Fibroblast of peridontal ligament (primary cell): ENCODE measurements at regions not wholly inside any gene's neighbourhood (a gene's known extent, or its start where the extent isn't known, plus 50 kb on each side); places are given as distances from the start of the nearest gene placed in this dataset.
A peak's percentile ranks its signal among the peaks of the same experiment; 100 is the strongest.
"Not testable (repeated sequence)": the region's sequence is repeated elsewhere in the genome, so short reads cannot be mapped to it uniquely, and the experiment has no call there.

Experiments used
- DNase-seq: peaks from one replicate; pipeline ENCODE4 v3.0.0-alpha.2; 2010; ENCODE audit errors: extremely low read depth

DNA sequence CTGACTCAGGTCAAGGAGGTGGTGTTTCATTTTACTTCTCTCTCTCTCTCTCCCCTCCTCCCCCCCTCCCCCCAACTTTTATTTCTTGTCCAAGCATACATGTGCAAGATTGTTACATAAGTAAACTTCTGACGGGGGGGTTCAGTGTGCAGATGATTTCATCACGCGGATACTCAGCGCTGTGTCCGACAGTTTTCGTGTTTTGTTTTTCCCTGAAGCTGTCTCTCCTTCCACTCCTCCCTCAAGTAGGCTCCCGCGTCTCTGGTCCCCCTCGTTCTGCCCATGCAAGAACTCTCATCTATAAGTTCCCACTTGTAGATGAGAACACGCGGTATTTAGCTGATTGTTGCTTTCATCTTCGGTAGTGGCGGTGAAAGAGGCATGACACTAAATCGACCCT, 111.0 kb upstream of the ANKRD30BL start:
- DNase-seq = no peak

DNA sequence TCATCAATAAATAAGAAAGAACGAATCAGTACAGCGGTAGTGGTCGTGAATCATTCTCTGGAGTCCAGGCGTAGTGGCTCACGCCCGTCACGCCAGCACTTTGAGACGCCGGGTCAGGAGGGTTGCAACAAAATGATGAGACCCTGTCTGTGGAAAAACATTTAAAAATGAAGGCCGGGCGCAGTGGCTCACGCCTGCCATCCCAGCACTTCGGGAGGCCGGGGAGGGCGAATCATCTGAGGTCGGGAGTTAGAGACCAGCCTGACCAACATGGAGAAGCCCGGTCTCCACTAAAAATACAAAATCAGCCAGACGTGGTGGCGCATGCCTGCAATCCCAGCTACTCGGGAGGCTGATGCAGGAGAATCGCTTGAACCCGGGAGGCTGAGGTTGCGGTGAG, 111.8 kb upstream of the ANKRD30BL start:
- not testable (repeated sequence) for DNase-seq

DNA sequence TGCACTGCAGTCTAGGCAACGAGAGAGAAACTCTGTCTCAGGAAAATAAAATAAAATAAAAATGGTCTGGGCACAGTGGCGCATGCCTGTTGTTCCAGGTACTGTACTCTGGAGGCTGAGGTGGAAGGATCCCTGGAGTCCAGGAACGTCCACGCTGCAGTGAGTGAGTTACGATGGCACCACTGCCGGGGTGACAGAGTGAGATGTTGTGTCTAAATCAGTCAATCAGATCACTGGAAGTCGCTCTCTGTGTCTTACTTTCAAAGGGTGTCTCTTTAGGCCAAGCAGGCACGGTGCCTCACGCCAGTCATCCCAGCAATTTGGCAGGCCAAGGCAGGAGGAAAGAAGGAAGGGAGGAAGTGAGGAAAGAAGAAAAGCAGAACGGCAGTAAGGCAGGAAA, 112.2 kb upstream of the ANKRD30BL start:
- no peak for DNase-seq

DNA sequence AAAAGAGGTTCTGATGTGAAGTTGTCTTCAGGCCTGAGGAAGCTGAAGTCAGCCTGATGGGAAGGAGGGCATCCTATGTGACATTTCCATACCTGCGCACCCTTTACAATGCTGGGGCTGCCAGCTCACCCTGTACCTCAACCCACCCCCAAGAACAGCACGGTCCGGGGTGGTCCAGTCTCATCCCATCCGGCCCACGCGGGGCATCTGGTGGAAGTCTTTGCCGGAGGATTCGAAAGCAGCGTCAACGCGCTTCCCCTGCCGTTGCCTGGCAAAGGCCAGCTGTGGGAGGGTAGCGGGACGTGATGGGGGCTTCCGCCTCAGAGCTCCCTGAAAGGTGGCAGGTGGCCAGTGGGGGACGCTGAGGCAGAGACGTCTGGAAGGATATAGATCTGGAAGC, 113.6 kb upstream of the ANKRD30BL start:
- no peak for DNase-seq

DNA sequence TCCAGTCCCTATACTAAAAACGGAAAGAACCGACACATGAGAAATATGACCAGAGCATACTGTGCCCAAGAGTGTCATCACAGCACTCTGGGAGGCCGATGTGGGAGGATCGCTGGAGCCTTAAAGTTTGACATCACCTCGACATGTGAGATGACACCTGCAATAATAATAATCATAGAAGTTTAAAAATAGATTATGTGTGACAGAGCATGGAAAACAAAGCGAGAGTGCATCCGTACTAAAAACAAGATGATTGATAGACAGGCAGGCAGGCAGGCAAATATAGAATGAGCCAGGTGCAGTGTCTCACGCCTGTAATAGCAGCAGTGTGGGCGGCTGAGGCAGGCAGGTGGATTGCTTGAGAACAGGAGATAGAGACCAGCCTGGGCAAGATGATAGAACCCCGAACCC, 114.8 kb upstream of the ANKRD30BL start:
- DNase-seq = no peak

DNA sequence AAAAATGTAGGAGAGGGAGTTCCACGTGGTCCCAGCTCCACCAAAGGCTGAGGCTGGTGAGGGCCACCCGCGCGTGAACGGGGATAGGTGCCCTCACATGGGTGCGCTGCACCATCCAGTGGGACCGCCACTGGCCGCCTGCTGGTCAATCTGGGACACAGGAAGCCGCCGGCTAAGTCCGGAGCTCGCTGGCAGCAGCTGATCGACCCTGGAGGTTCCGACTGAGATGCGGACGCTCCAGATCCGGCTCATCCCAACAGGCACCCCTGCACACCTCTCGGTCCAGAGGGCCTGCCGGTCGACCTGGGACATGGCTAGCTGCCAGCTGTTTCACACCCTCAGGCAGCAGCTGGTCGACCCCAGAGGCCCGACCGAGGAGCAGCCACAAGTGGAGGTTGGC, 116.5 kb upstream of the ANKRD30BL start:
- no peak for DNase-seq

DNA sequence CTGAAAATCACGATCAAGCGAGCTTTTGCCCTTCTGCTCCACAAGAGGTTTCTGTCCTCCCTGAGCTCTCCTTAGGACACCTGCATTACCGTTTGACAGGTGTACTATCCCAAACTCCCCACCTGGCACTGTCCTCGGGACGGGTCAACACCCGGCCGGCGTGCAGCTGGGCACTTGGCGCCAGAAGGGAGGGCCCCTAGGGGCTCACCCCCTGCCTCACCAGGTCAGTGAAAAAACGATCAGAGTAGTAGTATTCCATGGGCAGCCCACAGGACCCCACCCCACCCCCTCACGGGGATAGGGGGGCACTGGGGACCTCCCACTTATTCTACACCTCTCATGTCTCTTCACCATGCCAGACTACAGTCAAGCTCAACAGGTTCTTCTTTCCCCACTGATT, 117.6 kb upstream of the ANKRD30BL start:
- no peak for DNase-seq

DNA sequence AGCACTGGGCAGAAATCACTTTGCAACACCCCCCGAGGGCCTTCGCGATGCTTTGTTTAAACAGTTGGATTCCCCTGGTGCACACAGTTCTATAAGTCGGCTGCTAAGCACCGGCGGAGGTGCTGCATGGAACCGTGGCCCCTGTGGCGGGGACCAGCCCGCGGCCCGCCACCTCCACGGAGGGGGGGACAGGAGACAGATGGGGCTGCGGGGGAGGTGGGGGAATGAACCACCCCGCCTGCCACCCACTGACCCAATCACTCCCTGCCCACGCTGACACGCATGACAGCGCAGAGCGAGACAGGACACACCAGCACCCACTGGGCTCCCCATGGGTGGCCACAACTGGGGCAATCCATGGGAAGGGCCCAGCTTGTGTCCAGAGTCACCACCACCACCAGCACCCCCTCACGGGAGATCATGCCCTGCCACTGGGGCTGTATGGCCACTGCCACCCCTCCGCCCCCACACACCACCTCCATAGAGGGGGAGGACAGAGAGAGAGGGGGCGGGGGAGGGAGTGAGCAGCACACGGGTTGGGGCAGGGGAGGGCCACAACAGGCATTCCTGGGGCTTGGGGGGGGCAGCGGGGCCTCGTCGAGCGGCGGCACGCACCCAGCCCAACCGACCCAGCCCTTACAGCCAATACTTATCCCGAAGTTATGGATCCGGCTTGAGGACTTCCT, 118.3 kb upstream of the ANKRD30BL start:
- no peak for DNase-seq

DNA sequence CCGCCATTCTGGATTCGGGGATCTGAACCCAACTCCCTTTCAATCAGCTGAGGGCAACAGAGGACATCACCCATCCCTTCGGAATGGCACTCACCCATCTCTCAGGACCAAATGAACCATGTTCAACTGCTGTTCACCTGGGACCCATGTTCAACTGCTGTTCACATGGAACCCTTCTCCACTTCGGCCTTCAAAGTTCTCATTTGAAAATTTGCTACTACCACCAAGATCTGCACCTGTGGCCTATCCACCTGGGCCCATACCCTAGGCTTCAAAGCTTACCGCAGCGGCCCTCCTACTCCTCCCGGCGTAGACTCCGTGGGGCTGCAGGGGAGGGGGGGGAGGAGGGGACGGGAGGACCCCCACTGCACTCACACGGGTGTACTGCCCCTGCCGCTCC, 119.2 kb upstream of the ANKRD30BL start:
- DNase-seq = no peak

DNA sequence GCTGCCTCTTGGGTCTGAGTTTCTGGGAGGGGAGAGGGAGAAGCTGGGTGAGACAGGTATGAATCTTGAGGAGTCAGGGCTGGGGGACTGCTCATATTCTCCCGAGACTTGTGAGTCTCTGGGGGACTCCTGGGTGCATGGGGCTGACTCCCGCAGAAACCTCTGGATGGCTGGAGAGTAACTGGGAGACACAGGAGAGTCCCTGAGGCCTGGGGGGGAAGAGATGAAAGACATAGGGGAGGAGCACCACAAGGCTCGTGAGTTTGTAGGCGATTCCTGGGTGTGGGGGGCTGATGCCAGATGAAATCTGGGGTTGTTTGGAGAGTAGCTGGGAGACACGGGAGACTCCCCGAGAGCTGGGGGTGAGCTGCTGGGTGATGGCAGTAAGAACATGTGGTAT, 120.4 kb upstream of the ANKRD30BL start:
- DNase-seq = not testable (repeated sequence)

DNA sequence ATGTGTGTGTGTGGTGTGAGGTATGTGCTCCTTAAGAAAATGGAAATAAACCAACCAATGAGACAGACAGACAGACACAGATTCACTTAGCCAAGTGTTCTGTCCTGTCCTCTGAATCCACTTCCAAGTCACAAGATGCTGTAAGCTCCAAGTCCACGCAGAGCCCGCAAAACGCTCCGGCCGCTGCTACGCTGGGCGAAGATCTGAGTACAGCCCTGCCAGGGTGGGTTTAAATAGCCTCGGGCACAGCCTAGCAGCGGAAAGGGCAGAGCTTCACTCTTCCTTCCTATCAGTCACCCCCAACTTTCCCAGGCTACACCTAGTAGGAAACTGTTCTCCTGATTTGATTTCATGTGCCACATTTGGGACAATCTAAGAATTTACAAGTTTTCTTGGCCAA, 121.2 kb upstream of the ANKRD30BL start:
- no peak for DNase-seq

DNA sequence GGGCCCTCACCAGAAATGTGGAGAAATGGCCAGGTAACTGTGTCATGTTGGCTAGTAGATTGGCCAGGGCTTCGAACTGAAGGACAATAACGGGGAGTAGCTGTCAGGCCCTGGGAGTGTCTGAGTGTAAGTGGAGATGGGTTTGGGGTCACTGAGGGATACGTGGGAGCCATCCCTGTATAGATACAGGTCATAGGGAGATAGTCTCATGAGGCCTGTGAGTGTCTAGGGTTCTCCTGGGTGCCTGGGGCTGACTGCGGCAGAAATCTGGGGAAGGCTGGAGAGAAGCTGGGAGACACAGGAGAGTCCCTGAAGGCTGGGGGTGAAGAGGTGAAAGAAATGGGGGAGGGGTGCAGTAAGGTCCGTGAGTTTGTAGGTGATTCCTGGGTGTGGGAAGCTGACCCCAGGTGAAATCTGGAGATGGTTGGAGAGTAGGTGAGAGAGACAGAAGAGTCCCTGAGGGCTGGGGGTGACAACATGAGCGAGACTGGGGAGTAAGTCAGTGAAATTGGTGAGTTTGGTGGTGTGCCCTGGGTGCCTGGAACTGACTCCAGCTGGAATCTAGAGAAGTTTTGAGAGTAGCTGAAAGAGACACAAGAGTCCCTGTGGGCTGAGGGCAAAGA, 124.6 kb upstream of the ANKRD30BL start:
- not testable (repeated sequence) for DNase-seq

DNA sequence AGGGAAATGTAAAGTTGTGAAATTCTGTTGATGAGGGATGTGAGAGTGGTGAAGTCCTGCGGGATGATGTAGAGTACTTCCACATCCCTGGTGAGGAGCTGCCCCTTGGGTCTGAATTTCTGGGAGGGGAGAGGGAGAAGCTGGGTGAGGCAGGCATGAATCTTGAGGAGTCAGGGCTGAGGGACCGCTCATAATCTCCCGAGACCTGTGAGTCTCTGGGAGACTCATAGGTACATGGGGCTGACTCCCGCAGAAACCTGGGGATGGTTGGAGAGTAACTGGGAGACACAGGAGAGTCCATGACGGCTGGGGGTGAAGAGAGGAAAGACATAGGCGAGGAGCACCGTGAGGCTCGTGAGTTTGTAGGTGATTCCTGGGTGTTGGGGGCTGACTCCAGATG, 126.2 kb upstream of the ANKRD30BL start:
- not testable (repeated sequence) for DNase-seq

DNA sequence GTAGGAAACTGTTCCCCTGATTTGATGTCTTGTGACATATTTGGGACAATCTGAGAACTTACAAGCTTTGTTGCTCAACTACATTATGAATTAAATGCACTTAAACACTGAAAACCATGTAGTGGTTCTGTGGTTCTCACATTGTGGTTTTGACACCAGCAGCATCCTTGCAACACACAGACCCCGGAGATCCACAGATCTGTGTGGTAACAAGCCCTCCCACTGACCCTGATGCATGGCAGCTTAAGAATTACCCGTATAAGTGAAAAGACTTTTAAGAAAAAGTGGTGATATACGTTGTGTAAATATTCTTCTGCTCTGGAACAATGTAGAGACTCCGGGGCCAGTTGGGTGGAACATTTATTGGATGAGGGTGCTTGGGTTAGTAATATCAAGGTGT, 127.4 kb upstream of the ANKRD30BL start:
- DNase-seq = not testable (repeated sequence)

DNA sequence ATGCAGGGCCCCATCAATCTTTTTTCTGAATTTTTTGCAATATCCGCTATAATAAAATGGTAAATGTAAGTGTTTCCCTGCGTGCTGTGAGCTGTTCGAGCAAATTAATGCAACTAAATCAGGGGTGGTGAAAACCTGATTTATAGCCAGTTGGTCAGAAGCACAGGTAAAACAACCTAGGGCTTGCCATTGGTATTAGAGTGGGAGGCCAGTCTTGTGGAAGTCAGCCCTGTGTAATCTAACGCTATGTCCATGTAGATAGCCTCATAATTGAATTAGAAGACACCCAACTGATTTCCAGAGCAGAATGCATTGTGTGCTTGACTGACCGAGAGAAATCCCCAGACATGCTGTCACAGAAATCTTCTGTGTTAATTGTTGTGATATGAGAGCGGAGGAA, 126.8 kb upstream of the GPR39 start:
- not testable (repeated sequence) for DNase-seq

DNA sequence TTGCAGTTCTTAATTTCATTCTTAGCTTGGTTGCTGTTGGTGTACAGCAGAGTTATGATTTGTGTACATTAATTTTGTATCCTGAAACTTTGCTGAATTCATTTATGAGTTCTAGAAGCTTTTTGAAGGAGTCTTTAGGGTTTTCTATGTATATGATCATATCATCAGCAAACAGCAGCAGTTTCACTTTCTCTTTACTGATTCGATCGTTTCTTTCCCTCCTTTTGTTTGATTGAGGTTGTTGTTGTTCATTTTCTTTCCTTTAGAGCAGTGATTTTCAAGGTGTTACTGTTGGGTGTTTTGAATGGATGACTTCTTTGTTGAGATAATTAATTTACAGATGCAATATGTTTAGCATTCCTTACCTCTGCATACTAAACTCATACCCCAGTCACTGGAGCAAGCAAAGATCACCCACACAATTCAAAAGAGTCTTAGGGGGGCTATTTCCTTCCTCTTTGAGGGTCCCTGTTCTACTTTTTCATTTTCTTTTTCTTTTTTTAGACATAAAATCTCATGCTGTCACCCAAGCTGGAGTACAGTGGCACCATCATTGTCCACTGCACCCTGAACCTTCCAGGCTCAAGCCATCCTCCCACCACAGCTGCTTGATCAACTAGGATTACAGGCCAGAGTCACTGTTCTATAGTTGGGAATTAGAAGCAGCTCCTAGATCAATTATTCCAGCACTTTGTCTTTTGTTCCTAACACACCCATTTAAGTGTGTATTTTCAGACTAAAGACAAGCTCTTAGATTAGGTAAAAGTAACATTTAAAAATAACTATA, 115.8 kb upstream of the GPR39 start:
- DNase-seq = not testable (repeated sequence)

DNA sequence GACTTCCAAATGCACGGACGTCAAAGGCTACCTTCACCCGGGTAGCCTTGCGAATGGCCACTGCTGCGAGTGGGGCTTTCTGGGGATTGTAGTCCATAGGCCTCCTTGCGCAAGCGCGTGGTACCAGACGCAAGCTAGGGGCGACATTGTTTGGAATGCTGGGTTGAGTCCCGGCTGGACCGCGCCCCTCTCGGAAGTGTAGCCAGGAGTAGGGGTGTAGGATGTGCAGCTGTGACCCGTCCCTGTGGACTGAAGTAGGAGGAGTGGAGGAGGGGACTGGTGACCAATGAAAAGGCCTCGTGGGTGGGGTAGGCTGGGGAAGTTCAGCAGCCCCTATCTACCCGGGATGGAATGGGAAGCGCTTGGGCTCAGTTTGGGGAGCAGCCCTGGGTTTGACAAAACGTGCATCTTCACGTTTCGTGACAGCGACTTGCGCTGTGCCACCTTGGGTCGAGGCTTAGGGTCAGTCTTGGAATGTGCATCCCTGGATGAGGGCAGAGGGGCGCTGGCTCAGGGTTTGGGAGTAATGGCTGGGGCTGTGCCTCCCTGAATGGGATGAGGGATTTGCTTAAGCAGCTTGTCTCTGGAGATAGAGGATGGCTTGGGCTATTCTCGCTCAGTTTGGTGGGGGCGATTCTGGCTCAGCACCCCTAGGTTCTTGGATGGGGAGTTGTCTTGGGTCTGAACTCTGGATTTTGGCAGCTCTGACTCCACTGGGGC, 111.8 kb upstream of the GPR39 start:
- peak; percentile 60 for DNase-seq

DNA sequence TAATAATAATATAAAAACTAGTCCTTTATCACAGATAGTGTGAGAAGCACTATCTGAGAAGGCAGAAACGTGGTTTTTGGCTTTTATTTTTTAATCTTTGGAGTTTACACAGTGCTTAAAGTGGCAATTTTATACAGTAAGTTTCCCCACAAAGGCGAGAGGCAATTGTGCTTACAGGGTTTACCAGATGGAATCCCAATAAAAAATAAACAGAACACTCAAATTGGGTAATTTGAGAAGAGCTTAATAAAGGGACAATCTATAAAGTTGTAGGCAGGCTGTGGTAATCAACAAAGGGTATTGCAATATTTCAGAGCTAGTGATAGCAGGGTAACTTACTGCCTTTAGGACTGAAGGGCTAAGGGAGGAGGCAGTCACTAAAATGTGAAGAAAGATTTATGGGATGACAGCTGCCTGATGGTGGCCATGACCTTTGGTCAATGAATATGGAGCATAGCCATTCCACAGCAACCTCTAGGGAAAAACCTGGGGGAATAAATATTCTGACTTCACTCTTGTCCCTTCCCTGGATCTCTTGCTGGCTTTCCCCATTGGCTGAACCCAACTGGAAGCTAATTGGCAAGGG, 108.9 kb upstream of the GPR39 start:
- not testable (repeated sequence) for DNase-seq

DNA sequence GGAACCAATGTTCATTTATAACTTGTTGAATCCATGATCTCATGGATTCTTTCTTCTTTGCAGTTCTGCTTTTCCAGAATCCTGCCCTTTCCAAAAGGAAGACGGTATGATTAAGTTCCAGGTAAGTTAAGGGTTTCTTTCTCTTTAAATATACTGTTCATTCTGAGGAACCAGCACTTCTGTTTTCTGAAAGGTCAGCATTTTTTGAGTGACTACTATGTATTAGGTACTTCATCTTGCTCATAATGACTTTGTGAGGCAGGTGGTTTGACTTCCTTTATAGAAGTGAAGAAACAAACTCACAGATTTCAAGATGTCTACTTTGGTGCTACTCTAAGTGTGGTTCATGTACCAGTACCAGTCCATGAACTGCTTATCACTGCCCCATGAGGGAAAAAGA, 107.4 kb upstream of the GPR39 start:
- not testable (repeated sequence) for DNase-seq

DNA sequence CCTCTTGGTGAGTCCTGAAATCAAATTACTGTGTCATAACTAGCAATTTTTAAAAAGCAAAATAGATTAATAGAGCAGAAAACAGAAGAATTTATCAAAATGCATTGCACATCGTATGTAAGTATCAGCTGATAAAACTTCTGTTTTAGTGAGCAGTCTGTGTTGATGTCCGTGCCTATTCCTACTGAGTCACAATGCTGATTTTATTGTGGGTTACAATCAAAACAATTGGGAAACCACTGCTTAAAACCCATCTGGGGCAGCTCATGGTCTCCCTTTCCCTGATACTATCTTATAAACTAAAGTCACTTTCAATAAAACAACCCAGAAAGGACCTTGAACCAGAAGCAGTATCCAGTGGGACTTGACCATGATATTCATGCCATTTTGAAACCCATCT, 101.1 kb upstream of the GPR39 start:
- DNase-seq = peak; percentile 13

DNA sequence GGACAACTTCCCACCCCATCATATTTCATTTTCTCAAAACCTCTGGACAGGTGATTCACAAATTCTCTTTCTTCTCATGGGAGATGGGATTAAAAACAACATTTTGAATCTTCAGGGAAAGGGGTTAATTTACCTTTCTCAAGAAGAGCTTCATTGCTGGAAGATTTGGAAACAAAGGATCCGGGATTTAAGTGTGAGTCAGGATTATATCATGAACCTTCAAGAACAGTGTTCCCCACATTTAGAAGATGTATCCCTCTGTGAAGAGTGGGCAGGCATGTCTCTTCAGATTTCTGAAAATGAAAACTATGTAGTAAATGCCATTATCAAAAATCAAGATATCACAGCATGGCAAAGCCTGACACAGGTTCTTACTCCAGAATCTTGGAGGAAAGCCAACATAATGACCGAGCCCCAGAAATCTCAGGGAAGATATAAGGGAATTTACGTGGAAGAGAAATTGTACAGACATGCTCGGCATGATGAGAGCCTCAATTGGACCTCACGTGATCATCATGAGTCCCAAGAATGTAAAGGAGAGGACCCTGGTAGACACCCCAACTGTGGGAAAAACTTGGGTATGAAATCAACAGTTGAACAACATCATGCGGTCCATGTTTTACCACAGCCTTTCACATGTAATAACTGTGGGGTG, 99.5 kb upstream of the GPR39 start:
- DNase-seq = not testable (repeated sequence)
